NCI-H2196 treated with DMSO at 0.1 percent for 48 hours (cell line): ENCODE measurements at regions not wholly inside any gene's neighbourhood (a gene's known extent, or its start where the extent isn't known, plus 50 kb on each side); places are given as distances from the start of the nearest gene placed in this dataset.
"Not testable (repeated sequence)": the region's sequence is repeated elsewhere in the genome, so short reads cannot be mapped to it uniquely, and the experiment has no call there.

Source experiments
- DNase-seq: peaks from one replicate; lab custom pipeline; 2025; ENCODE audit not compliant: unreplicated experiment; lab: John Stamatoyannopoulos, UW

- no peak for DNase-seq
Measured at GRCh38 chr5:125073090-125073489, 326.7 kb upstream of the ZNF608 start.

DNA sequence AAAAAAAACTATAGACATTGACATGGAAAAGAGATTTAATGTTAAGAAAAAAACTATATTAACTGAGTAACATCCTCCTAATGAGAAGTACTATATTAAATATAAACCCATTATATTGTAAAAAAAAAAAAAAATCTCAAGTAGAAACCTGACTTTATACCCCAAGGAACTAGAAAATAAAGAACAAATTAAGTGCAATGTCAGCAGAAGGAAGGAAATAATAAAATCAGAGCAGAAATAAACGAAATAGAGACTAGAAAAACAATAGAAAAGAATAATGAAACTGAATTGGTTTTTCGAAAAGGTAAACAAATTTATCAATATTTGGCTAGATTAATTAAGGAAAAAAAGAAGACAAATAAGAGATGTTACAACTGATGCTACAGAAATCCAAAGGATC, 329.1 kb upstream of the ZNF608 start:
- DNase-seq, result no peak

DNA sequence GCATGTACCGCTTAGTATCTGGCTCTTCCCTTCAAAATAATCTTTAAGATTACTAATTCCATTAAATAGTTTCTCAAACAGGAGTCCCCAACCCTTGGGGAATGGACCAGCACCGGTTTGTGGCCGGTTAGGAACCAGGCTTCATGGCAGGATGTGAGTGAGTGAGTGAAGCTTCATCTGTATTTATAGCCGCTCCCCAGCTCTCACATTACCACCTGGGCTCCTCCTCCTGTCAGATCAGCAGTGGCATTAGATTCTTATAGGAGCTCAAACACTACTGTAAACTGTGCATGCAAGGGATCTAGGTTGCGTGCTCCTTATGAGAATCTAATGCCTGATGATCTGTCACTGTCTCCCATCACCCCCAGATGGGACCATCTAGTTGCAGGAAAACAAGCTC, 332.6 kb upstream of the ZNF608 start:
- not testable (repeated sequence) for DNase-seq

DNA sequence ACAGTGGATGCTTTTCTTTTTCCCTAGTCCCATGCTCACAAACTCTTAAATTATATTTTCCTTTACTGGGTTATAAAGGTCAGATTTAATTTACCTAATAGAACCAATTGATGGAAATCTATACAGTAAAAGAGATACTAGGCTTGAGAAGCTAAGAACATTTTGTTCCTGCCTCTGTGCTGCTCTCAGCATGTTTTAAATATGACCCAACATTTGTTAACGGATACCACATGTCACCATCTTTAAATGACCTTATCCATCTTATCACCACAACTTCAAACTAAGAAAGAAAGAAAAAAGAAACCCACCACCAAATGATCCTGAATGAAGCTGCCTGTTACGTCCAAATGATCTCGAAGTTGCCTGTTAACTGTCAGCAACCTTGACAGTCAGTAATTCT, 334.7 kb upstream of the ZNF608 start:
- DNase-seq, result no peak

DNA sequence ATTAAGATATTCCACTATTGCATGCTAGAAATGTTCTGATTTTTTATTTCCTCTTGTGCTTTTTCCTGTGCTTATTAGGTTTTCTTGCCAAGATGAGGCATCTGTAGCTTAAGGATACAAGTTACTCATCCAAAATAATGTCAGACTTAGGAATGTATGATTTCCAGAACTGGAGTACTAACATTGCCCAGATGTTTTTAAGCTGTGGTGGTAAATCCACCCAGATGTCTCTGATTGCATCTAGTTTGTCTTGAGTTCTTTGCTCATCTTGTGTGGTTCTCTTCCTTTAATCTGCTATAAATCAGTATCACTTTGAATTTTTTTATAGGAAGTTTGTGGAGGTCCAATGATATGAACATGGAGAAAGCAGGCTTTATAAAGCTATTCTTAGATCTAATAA, 337.5 kb upstream of the ZNF608 start:
- no peak for DNase-seq

- DNase-seq, result no peak
Measured at GRCh38 chr5:125085797-125086505, 339.5 kb upstream of the ZNF608 start.

- no peak for DNase-seq
Measured at GRCh38 chr5:125088522-125089105, 342.2 kb upstream of the ZNF608 start.

GRCh38 chr5:125092138-125092537, 345.7 kb upstream of the ZNF608 start:
- DNase-seq, result not testable (repeated sequence)

GRCh38 chr5:125093776-125094175, 347.3 kb upstream of the ZNF608 start:
- DNase-seq, result no peak

DNA sequence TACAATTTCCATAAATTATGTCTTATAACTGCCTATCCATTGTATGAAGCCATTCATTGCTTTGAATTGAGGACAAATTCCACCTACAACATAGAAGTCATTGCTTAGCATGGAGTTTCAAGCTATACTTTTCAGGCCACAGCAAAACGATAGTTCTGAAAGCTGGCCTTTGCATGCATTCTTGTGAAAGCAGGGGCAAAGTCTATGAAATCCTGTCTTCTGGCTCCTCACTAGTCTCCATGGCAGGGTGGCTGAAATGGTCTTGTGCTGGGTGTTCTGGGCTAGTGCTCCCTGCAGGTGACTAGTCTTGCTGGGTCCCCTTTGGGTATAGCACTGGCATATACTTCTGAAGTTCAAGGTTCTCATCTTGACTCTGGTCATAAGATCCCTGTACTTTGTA, 353.9 kb upstream of the ZNF608 start:
- DNase-seq, result no peak

- DNase-seq, result no peak
Measured at GRCh38 chr5:125100951-125101350, 354.5 kb upstream of the ZNF608 start.

DNA sequence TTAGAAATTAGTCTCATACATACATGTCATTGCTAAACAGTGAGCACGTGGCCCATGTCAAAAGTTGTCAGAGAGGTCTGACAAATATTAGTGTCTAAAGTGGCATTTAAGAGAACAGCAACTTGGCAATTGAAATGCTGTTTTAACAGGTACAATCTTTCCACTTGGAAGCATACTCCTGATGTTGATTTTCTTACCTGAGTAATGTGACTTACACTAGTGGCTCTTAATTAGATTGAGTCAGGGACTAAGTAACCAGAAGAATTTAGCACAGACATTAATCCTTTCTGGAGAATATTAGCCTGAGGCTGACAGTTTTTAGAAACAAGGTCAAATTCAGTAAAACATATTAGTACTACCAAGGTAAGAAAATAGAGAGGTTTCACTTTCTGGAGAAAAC, 357.0 kb upstream of the ZNF608 start:
- DNase-seq, result no peak

- DNase-seq, result no peak
Measured at GRCh38 chr5:125106271-125106670, 359.8 kb upstream of the ZNF608 start.

GRCh38 chr5:125106881-125107280, 360.4 kb upstream of the ZNF608 start:
- DNase-seq, result no peak

DNA sequence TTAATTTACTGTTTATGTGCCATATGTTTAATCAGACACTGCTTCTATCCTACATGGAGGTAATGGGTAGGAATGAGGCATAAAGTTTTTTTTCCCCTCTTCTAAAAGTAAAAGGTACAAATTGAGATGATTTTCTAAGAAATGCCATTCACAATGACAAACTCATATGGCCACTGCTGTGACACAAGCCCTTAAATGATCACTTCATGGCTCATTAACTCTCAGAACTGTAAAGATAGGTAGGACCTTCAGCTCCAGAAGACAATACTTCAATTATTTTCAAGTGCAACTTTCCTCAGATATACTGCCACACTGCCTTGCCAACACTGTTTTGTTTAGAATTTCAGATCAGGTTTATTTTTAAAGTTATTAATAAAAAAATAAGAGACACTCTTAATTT, 362.9 kb upstream of the ZNF608 start:
- DNase-seq, result no peak

GRCh38 chr5:125109816-125110215, 363.4 kb upstream of the ZNF608 start:
- DNase-seq, result no peak

- no peak for DNase-seq
Measured at GRCh38 chr5:125112196-125112595, 365.8 kb upstream of the ZNF608 start.

GRCh38 chr5:125113328-125113727, 366.9 kb upstream of the ZNF608 start:
- no peak for DNase-seq

DNA sequence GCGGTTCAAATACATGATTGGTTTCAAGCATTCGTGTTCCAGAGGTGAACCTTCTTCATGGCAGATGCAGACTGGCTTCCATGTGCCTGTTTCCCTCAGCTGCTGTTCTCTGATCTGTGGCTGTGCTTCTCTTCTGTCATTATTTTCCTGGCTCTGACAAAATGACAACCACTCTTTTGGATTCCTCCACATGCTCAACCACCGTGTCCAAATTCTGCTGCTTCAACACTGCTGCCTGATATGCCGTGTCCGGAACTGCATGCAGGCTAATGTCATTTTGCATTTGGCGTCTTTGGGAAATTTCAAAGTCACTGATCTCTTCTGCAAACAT, 368.7 kb upstream of the ZNF608 start:
- no peak for DNase-seq

DNA sequence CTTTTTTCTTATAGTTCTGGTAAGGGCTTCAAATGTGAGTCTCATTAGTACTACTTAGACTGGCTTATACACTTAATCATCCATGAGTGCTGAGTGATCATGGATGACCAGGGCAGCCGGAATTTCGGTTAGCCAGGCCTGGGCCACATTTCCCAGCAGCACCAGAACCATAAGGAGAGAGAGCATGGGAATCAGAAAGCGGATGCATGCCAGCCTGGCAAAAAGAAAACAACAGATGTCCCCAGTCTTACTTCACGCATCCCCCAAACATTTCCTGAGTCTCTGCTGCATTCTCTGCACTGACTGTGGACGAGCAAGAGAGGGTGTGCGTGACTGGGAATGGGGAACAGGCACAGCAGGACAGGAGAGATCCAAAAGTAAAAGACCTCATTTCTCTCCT, 371.1 kb upstream of the ZNF608 start:
- DNase-seq, result no peak

- DNase-seq, result no peak
Measured at GRCh38 chr5:125120012-125120411, 373.6 kb upstream of the ZNF608 start.

DNA sequence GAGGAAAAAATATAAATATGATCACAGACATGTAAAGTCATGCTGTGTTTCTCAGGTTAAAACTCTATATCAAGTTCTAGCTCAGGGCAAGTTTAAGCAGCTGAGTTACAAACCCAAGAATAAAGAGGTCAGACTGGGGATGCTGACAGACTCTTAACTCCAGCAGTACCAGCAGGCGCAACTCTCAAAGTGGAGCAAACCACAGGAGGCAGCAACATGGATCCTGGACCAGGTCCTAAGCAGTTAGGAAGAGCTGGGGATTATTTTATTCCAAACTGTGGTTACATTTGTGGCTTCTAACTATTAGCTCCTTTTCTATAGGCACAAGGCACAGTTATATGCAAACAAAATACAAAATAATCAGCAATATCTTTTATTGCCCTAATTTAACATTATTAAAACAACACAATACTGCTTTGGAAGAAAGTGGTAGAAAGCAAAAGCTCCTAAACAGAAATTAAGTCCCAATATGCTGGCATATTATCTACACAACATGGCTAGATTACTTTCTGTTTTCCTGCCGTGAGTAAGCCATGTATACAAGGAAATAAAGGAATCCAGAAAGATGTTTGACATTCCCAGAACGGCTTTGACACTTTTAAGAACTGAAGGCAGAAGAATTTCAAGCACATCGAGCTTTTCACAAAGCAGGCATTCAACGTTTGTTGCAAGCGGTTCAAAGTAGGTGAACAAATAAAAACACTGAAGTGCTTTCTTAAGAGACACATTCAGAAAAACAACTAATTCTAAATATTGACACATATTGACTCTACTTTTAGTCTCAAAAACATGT, 378.8 kb upstream of the ZNF608 start:
- no peak for DNase-seq
